CD14-positive monocyte (primary cell): ENCODE measurements at regions not wholly inside any gene's neighbourhood (a gene's known extent, or its start where the extent isn't known, plus 50 kb on each side); places are given as distances from the start of the nearest gene placed in this dataset.

ENCODE experiments used
- DNase-seq, 3 donors: peaks; one replicate each; pipeline ENCODE4 v3.0.0-alpha.2; 2011 to 2022
- H2AFZ ChIP-seq: 2 replicates; pipeline ENCODE4 v1.6.0; 2012; ENCODE audit warnings: mild to moderate bottlenecking, low read depth, low read length, inconsistent platforms; ENCODE audit not compliant: insufficient read depth, poor library complexity, severe bottlenecking
- H3K27ac ChIP-seq, 2 donors: 1 replicate in 1 of 2; 2 replicates in 1 of 2; pipeline ENCODE4 v1.5.1; 2012 to 2013; ENCODE audit warnings: low read length in 2 of 2, control low read depth in 1 of 2, inconsistent platforms in 1 of 2, low read depth in 1 of 2, mild to moderate bottlenecking in 1 of 2
- H3K27me3 ChIP-seq, 2 donors: one replicate each; pipeline versions ENCODE4 v1.6.0 to v1.6.1; 2011 to 2013; ENCODE audit warnings: low read length in 2 of 2; ENCODE audit not compliant: control insufficient read depth in 2 of 2, insufficient read depth in 2 of 2
- H3K36me3 ChIP-seq, 2 donors: replicated peaks in 1 of 2; 1 replicate in 1 of 2; 2 replicates in 1 of 2; pipeline versions ENCODE4 v1.5.1 to v1.6.1; 2012 to 2013; ENCODE audit warnings: low read length in 2 of 2, control low read depth in 1 of 2, inconsistent platforms in 1 of 2, mild to moderate bottlenecking in 1 of 2; ENCODE audit not compliant: insufficient read depth in 2 of 2, control insufficient read depth in 1 of 2
- H3K4me1 ChIP-seq, 2 donors: 1 replicate in 1 of 2; 2 replicates in 1 of 2; pipeline versions ENCODE4 v1.5.1 to v1.6.1; 2012 to 2013; ENCODE audit warnings: low read length in 2 of 2, control low read depth in 1 of 2, inconsistent platforms in 1 of 2, mild to moderate bottlenecking in 1 of 2, moderate library complexity in 1 of 2; ENCODE audit not compliant: insufficient read depth in 2 of 2, control insufficient read depth in 1 of 2
- H3K4me2 ChIP-seq: replicated peaks from 2 replicates; pipeline ENCODE3; 2012; ENCODE audit warnings: low read length, moderate library complexity, mild to moderate bottlenecking; ENCODE audit not compliant: poor library complexity, severe bottlenecking; ENCODE audit errors: extremely low read depth
- H3K4me3 ChIP-seq, 3 experiments: fragments of 200-600 bp in 1 of 3; sonication (generic) in 1 of 3; replicated peaks in 1 of 3; 1 replicate in 2 of 3; 2 replicates in 1 of 3; pipeline ENCODE4 v1.5.1; 2011 to 2013; ENCODE audit warnings: low read length in 3 of 3, mild to moderate bottlenecking in 3 of 3, control low read depth in 2 of 3, low read depth in 2 of 3, inconsistent platforms in 1 of 3, moderate library complexity in 1 of 3
- H3K79me2 ChIP-seq: 2 replicates; pipeline ENCODE4 v1.6.0; 2012; ENCODE audit warnings: mild to moderate bottlenecking, control low read depth, inconsistent platforms, low read length, moderate library complexity; ENCODE audit not compliant: insufficient read depth
- H3K9ac ChIP-seq: 2 replicates; pipeline ENCODE4 v1.6.0; 2017; ENCODE audit warnings: low read length, mild to moderate bottlenecking; ENCODE audit not compliant: insufficient read depth, poor library complexity, severe bottlenecking
- H3K9me3 ChIP-seq, 2 donors: replicated peaks in 1 of 2; 1 replicate in 1 of 2; 2 replicates in 1 of 2; pipeline versions ENCODE4 v1.5.1 to v1.6.1; 2012 to 2013; ENCODE audit warnings: low read length in 2 of 2, control low read depth in 1 of 2; ENCODE audit not compliant: control insufficient read depth in 1 of 2, insufficient read depth in 1 of 2
- H4K20me1 ChIP-seq: 2 replicates; pipeline ENCODE4 v1.6.0; 2012; ENCODE audit warnings: mild to moderate bottlenecking, low read length, control low read depth, moderate library complexity; ENCODE audit not compliant: insufficient read depth
- H3K27ac Mint-ChIP-seq, 7 donors: one replicate each; pipeline ENCODE4 v1.8.0; 2020; ENCODE audit warnings: mild to moderate bottlenecking in 7 of 7, mixed read lengths in 7 of 7, moderate library complexity in 6 of 7, inconsistent platforms in 2 of 7
- H3K27me3 Mint-ChIP-seq, 3 donors: one replicate each; pipeline ENCODE4 v1.8.0; 2021 to 2022; ENCODE audit warnings: low read depth in 3 of 3, mild to moderate bottlenecking in 3 of 3, mixed read lengths in 3 of 3, moderate library complexity in 3 of 3, inconsistent platforms in 1 of 3
- H3K36me3 Mint-ChIP-seq, 2 donors: one replicate each; pipeline ENCODE4 v1.8.0; 2020; ENCODE audit warnings: mixed read lengths in 2 of 2, inconsistent platforms in 1 of 2, mild to moderate bottlenecking in 1 of 2
- H3K4me1 Mint-ChIP-seq: one replicate; pipeline ENCODE4 v1.8.0; 2020; ENCODE audit warnings: mild to moderate bottlenecking, mixed read lengths
- H3K4me3 Mint-ChIP-seq, 2 donors: one replicate each; pipeline ENCODE4 v1.8.0; 2020; ENCODE audit warnings: mild to moderate bottlenecking in 2 of 2, mixed read lengths in 2 of 2, moderate library complexity in 1 of 2
- H3K9me3 Mint-ChIP-seq, 7 donors: one replicate each; pipeline ENCODE4 v1.8.0; 2020 to 2022; ENCODE audit warnings: mixed read lengths in 7 of 7, mild to moderate bottlenecking in 6 of 7, moderate library complexity in 6 of 7, inconsistent platforms in 2 of 7
- CTCF ChIP-seq: fragments of 200-600 bp; IDR thresholded peaks from one replicate; pipeline ENCODE4 v1.8.0; 2022; ENCODE audit warnings: antibody characterized with exemption, mild to moderate bottlenecking
- WGBS: methylation state at CpG from one replicate; pipeline ENCODE4 v1.1.5; 2013; ENCODE audit warnings: missing lambda C conversion rate; ENCODE audit not compliant: insufficient coverage; 5-methylcytosine and 5-hydroxymethylcytosine counted together
- intact Hi-C, 2 donors: fragments of 100-400 bp; cut with micrococcal nuclease; formaldehyde crosslinking; loops; one replicate each; pipeline versions ENCODE4 v1.15.0 to v1.15.1; 2023

GRCh38 chr10:109159351-109159750 lies 764.0 kb downstream of the XPNPEP1 start:
- 96% methylated on average over 2 of the region's 4 CpGs for WGBS

GRCh38 chr10:109156396-109156795 lies 766.9 kb downstream of the XPNPEP1 start:
- no peak for TF ChIP-seq CTCF
- Histone ChIP-seq H3K79me2 (no peaks in the 10 kb centered on the region), H3K9ac (no peak overlapping the region), H3K9me3 (peaks cover 0 to 4% of the 10 kb centered on the region in 2 donors), H3K4me1 (no peaks in the 10 kb centered on the region), H3K36me3 (no peaks in the 10 kb centered on the region), H3K4me3 (no peak overlapping the region), H4K20me1 (no peaks in the 10 kb centered on the region), H3K4me2 (no peak overlapping the region), H2AFZ (no peak overlapping the region), H3K27ac (no peak overlapping the region), H3K27me3 (no peaks in the 10 kb centered on the region)
- no peak for DNase-seq
- no peaks in the 10 kb centered on the region for H3K4me1 Mint-ChIP-seq
- H3K27me3 Mint-ChIP-seq, result no peaks in the 10 kb centered on the region
- H3K27ac Mint-ChIP-seq, result no peak overlapping the region
- WGBS, result 73% methylated on average over 3 of the region's 3 CpGs
- H3K9me3 Mint-ChIP-seq, result peaks cover 0 to 7% (median 2%) of the 10 kb centered on the region in 7 donors
- H3K4me3 Mint-ChIP-seq, result no peak overlapping the region
- H3K36me3 Mint-ChIP-seq, result no peaks in the 10 kb centered on the region
- intact Hi-C loops, result no loop called here

More at GRCh38 chr10:109159351-109159750, 764.0 kb downstream of the XPNPEP1 start:
- Histone ChIP-seq H3K4me1 (no peaks in the 10 kb centered on the region), H3K9me3 (peaks cover 3 to 20% of the 10 kb centered on the region in 2 donors), H3K27ac (no peak overlapping the region), H3K4me2 (no peak overlapping the region), H3K79me2 (no peaks in the 10 kb centered on the region), H4K20me1 (no peaks in the 10 kb centered on the region), H2AFZ (no peak overlapping the region), H3K4me3 (no peak overlapping the region), H3K27me3 (no peaks in the 10 kb centered on the region), H3K36me3 (no peaks in the 10 kb centered on the region), H3K9ac (no peak overlapping the region)
- no peak for DNase-seq
- intact Hi-C loops, result no loop called here
- Mint-ChIP-seq H3K27me3 (peaks cover 0 to 2% (median 0%) of the 10 kb centered on the region in 3 donors), H3K27ac (no peak overlapping the region), H3K4me3 (no peak overlapping the region), H3K4me1 (no peaks in the 10 kb centered on the region), H3K9me3 (peaks cover 0 to 11% (median 5%) of the 10 kb centered on the region in 7 donors), H3K36me3 (no peaks in the 10 kb centered on the region)
- TF ChIP-seq CTCF, result no peak
